ENCODE measurements at regions not wholly inside any gene's neighbourhood (a gene's known extent, or its start where the extent isn't known, plus 50 kb on each side); places are given as distances from the start of the nearest gene placed in this dataset.

DNA sequence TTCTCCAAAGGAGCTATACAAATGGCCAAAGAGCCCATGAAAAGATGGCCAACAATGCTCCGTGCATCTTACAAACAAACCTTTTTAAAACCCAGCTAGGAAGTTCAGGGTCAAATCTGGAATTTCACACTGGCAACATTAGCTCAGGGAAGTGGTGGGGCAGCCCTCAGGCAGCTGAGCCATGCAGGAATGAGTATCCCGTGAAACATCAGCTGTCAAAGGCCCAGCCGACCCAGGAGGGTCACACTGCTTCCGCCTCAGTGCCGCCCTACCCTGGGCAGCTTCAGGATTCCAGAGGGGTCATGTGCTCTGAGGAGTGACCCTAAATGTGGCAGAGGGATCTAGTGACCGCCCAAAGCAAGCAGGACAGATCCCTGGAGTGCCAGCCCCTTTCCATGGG is 73.4 kb downstream of the LINC01488 start:
- H3K4me3 Mint-ChIP-seq: no peak overlapping the region
- peaks cover 3 to 11% (median 6%) of the 10 kb centered on the region in 3 experiments for H3K36me3 Mint-ChIP-seq (ENCODE audit: insufficient read depth in 1 of 3, low read depth in 3 of 3)
- no peak overlapping the region for H3K18ac ChIP-seq (ENCODE audit: insufficient read length, low read depth, low read length)
- no peaks in the 10 kb centered on the region; a peak in 1 of 4 replicates for H3K4me1 Mint-ChIP-seq
- H3T11ph ChIP-seq (ENCODE audit: low read length): no peak overlapping the region
- TF ChIP-seq CTCF (conservative IDR thresholded peaks at IDR 0.05): no peak
- no peaks in the 10 kb centered on the region for H3K4me1 ChIP-seq (ENCODE audit: insufficient read depth, low read length)
- no peak overlapping the region for H4K5ac ChIP-seq (ENCODE audit: insufficient read length, low read depth, low read length)
- no CpG with 5 or more reads among the region's 6 CpGs for WGBS (ENCODE audit: extremely low coverage, insufficient read length, low lambda C conversion rate)
- no peak overlapping the region for H3K27ac Mint-ChIP-seq
- peaks cover 10% of the 10 kb centered on the region in 2 experiments for H3K9me3 Mint-ChIP-seq
- no peak overlapping the region for H2BK5ac ChIP-seq (ENCODE audit: insufficient read length, low read length)
- H4K91ac ChIP-seq (ENCODE audit: insufficient read length, low read depth, low read length): no peak overlapping the region
- H2BK120ac ChIP-seq (ENCODE audit: low read depth, low read length, poor library complexity, severe bottlenecking): no peak overlapping the region
- H3K23ac ChIP-seq (ENCODE audit: insufficient read length, low read depth, low read length): no peak overlapping the region
- no peak overlapping the region for H3K4me2 ChIP-seq (ENCODE audit: insufficient read depth, insufficient read length, low read length)
- H3K27me3 ChIP-seq (ENCODE audit: insufficient read depth, low read length): no peaks in the 10 kb centered on the region
- H3K4ac ChIP-seq (ENCODE audit: low read depth, low read length): no peak overlapping the region
- no peak overlapping the region for H3K27ac ChIP-seq (ENCODE audit: insufficient read length, low read depth, low read length)
- H3K79me2 ChIP-seq (ENCODE audit: insufficient read depth, low read length): no peaks in the 10 kb centered on the region
- no peak overlapping the region for H2BK15ac ChIP-seq (ENCODE audit: low read depth, low read length)
- no peak overlapping the region for H3K9ac ChIP-seq (ENCODE audit: extremely low read depth, insufficient read length, low read length)
- H4K8ac ChIP-seq (replicated peaks; ENCODE audit: insufficient read length, low read depth, low read length): no peak overlapping the region
- H2BK20ac ChIP-seq (ENCODE audit: low read depth, low read length, poor library complexity, severe bottlenecking): no peak overlapping the region
- H3K14ac ChIP-seq (ENCODE audit: insufficient read depth, low read length): no peak overlapping the region
- no peaks in the 10 kb centered on the region for H3K23me2 ChIP-seq (ENCODE audit: insufficient read length, low read depth, low read length, poor library complexity, severe bottlenecking)
- H3K79me1 ChIP-seq (ENCODE audit: insufficient read depth, low read depth, low read length, poor library complexity, severe bottlenecking): no peaks in the 10 kb centered on the region
- H3K9me3 ChIP-seq (ENCODE audit: control insufficient read depth, low read depth, low read length): no peaks in the 10 kb centered on the region
- no peak overlapping the region for H2BK12ac ChIP-seq (ENCODE audit: insufficient read length, low read depth, low read length)
- DNase-seq: no peak
- no peaks in the 10 kb centered on the region for H4K20me1 ChIP-seq (ENCODE audit: control insufficient read depth, insufficient read depth, insufficient read length)
- no peak overlapping the region for H3K56ac ChIP-seq (ENCODE audit: insufficient read length, low read depth, low read length)
- H3K27me3 Mint-ChIP-seq (ENCODE audit: low read depth): peaks cover 10% of the 10 kb centered on the region
- no peak overlapping the region for H2AK5ac ChIP-seq (ENCODE audit: insufficient read length, low read length)
- no peak overlapping the region for H2AFZ ChIP-seq (ENCODE audit: low read length)

Measured in H9 (cell line).